Left cardiac atrium (tissue), 4 donors: ENCODE measurements at regions not wholly inside any gene's neighbourhood (a gene's known extent, or its start where the extent isn't known, plus 50 kb on each side); places are given as distances from the start of the nearest gene placed in this dataset.

Source experiments
- ATAC-seq, 2 donors: fragments of 200-7000 bp; cut with Tn5 transposase; one replicate each; pipeline ENCODE4 v1.9.1; 2020; ENCODE audit warnings: mild to moderate bottlenecking in 2 of 2, moderate library complexity in 2 of 2
- DNase-seq: peaks from one replicate; pipeline ENCODE4 v3.0.0-alpha.2; 2020
- intact Hi-C, 2 donors: fragments of 100-400 bp; cut with DNase I; formaldehyde crosslinking; loops; one replicate each; pipeline versions ENCODE4 v1.14.1 to v1.15.1; 2022 to 2023
- donor health status: DM: no; HTN: yes; CAD: no.
- donor health status: DM: no; HTN: yes; CAD: no; lungs with severe emphysema.
- donor health status: DM: yes; HTN: yes; CAD: no.
- donor health status: Dilated cardiomyopathy.

DNA sequence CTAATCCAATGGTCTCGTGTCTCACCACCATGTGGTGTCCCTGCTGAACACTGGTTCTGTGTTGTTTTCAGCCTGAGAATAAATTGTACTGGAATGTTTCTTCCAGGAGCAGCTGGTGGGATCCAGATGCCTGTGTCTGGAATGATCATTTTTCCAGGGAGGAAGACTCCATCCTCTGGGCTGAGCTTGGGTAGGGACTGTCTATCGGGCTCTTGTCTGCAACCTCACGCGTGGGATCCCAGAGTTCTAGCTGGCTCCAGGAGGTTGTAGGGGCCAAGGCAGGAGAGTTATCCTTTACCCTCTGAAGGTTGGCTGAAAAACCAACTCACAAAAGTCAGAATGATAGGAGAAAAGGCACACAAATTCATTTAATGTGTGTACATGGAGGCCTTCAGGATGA lies 144.1 kb upstream of the B3GAT1 start:
- DNase-seq, result no peak
- ATAC-seq, result no peak
- intact Hi-C loops, result no loop called here

GRCh38 chr11:134555510-134555909 lies 143.5 kb upstream of the B3GAT1 start:
- no peak for DNase-seq
- no peak for ATAC-seq
- intact Hi-C loops, result no loop called here

DNA sequence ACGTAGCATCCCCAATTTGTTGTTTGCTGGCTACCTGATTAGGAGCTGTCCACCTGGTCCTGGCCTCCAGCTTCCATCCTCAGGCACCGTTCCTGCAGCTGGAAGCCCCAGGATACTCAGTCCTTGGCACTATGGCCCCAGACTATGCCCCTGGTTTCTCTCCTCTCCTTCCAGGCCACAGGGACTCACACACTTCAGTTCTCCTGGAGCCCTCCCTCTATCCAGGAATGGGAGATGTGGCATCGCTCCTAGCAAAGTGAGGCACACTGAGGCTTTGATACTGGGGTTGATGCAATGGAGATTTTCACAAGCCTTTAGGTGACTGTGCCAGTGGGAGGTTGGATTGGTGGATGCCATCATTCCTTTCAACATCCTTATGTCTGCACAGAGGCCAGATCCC lies 142.8 kb upstream of the B3GAT1 start:
- intact Hi-C loops, result no loop called here
- no peak for ATAC-seq
- DNase-seq, result no peak

- DNase-seq (no peak), ATAC-seq (no peak)
- intact Hi-C loops, result no loop called here
Measured at GRCh38 chr11:134554106-134554505, 142.1 kb upstream of the B3GAT1 start.

DNA sequence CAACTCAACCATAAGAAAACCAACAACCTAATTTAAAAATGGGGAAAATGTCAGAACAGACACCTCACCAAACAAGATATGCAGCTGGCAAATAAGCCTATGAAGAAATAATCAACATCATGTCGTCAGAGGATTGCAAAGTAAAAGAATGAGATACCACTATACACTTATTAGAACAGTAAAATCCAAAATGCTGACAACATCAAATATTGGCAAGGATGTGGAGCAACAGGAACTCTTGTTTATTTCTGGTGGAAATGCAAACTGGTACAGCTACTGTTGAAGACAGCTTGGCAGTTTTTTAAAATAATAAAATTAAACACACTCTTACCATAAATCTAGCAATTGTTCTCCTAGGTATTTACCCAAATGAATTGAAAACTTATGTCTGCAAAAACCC lies 140.7 kb upstream of the B3GAT1 start:
- ATAC-seq (no peak), DNase-seq (no peak)
- intact Hi-C loops, result no loop called here

GRCh38 chr11:134545521-134545920 lies 133.5 kb upstream of the B3GAT1 start:
- intact Hi-C loops, result no loop called here
- no peak for ATAC-seq
- no peak for DNase-seq

DNA sequence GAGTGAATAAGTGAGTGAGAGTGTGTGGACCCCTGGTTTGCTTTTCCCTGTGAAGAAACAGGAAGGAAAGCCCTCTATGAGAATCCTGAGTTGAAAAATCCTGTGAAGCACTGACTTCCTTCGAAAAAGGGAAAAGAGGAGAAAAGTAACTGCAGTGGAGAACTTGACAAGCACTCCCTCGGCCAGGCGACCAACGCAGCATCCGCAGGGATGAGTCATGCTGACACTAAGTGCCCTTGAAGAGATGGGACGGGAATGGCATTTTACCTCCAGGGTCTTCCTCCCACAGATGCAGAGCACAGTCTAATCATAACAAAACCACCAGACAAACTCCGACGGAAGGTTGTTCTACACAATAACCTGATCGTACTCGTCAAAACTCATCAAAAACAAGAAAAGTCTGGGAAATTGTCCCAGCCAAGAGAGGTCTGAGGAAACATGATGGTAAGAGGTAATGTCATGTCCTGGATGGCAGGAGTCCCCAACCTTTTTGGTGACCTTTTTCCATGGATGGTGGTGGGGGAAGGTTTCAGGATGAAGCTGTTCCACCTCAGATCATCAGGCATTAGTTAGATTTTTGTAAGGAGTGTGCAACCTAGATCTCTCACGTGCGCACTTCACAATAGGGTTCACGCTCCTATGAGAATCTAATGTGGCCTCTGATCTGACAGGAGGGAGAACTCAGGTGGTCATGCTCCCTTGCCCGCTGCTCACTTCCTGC lies 132.2 kb upstream of the B3GAT1 start:
- intact Hi-C loops, result no loop called here
- no peak for ATAC-seq
- DNase-seq, result no peak

DNA sequence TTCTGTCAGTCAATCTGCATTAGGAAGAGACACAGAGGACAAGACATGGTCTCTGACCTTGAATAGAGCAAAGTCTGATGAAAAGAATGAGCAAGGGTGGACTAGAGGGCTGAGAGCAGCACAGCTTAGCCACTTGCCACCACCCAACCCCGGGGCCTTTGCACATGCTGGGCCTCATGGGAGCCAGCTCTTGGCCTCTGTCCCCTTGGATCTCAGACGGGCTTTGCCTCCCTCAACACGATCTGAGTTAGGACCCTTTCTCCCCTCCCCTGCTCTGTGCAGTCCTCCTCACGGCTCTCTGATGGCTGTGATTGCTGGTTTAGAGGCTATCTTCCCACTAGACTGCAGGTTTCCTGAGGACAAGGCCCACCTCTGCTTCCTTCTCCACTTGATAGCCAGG lies 131.6 kb upstream of the B3GAT1 start:
- intact Hi-C loops, result no loop called here
- ATAC-seq, result no peak
- DNase-seq, result no peak

DNA sequence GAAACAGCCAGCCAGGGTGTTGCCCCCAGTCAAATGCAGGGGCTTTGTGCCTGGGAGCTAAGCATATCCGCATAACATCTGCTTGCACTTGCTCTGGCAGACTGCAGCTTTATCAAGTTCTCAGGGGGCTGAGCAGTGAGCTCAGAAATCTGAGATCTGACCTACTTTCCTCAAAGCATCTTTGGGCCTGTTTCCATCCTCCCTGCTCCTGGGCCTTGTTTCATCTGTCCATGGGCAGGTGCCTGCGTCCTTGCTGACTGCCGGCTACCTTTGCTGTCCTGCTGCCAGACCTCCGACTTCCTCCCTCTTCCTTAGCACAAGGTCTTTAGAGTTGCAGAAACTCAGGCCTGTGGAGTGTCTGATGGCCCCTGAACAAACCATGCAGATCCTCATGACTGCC lies 131.2 kb upstream of the B3GAT1 start:
- ATAC-seq, result no peak
- DNase-seq, result no peak
- intact Hi-C loops, result no loop called here

- ATAC-seq, result no peak
- intact Hi-C loops, result no loop called here
- no peak for DNase-seq
Measured at GRCh38 chr11:134542401-134543165, 130.5 kb upstream of the B3GAT1 start.

- intact Hi-C loops, result no loop called here
- no peak for ATAC-seq
- no peak for DNase-seq
Measured at GRCh38 chr11:134541951-134542350, 129.9 kb upstream of the B3GAT1 start.

DNA sequence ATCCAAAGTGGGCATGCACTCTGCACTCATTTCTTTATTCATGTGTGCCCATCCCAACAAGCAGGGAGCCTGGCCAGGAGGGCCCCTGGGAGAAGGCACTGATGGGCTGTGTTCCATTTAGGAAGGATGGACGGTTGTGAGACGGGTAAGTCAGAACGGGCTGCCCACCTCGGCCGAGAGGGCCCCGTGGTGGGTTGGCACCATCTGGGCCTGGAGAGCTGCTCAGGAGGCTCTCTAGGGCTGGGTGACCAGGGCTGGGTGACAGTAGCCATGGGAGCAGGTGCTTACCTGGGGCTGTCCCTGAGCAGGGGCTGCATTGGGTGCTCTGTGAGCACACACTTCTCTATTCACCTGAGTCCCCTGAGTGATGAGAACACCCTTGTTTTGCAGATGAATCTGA lies 129.3 kb upstream of the B3GAT1 start:
- DNase-seq (no peak), ATAC-seq (no peak)
- intact Hi-C loops, result no loop called here

- ATAC-seq, result no peak
- no peak for DNase-seq
- intact Hi-C loops, result no loop called here
Measured at GRCh38 chr11:134539285-134539684, 127.2 kb upstream of the B3GAT1 start.

DNA sequence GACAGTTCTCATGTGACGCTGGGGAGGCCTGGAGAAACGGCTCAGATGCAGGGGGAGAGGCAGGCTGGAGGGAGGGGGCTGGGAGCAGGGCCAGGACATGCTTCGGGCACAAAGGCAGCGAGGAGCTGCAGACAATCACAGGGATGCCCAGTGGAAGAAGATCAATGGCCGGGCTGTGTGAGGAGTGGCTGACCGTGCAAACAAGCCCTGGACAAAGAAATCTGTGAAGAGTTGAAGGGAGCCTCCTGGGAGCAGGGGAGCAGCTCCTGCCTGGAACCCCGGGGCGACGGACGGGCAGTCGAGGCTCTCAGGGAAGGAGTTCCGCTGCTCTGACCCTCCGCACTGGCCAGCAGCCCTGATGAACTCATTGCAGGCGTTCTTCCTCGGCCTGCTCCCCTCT lies 126.7 kb upstream of the B3GAT1 start:
- no peak for ATAC-seq
- no peak for DNase-seq
- intact Hi-C loops, result no loop called here

- intact Hi-C loops, result no loop called here
- ATAC-seq (no peak), DNase-seq (no peak)
Measured at GRCh38 chr11:134537941-134538340, 125.9 kb upstream of the B3GAT1 start.

GRCh38 chr11:134537296-134537695 lies 125.3 kb upstream of the B3GAT1 start:
- DNase-seq (no peak), ATAC-seq (no peak)
- intact Hi-C loops, result no loop called here

GRCh38 chr11:134536677-134537076 lies 124.6 kb upstream of the B3GAT1 start:
- intact Hi-C loops, result no loop called here
- DNase-seq, result no peak
- no peak for ATAC-seq

GRCh38 chr11:134536219-134536618 lies 124.2 kb upstream of the B3GAT1 start:
- intact Hi-C loops, result no loop called here
- DNase-seq (no peak), ATAC-seq (no peak)

- intact Hi-C loops, result no loop called here
Measured at GRCh38 chr11:134535029-134536025, 123.3 kb upstream of the B3GAT1 start.

GRCh38 chr11:134533511-134533910 lies 121.5 kb upstream of the B3GAT1 start:
- intact Hi-C loops, result no loop called here
- ATAC-seq, result no peak
- DNase-seq, result no peak

More at GRCh38 chr11:134535029-134536025, 123.3 kb upstream of the B3GAT1 start:
- DNase-seq (no peak), ATAC-seq (no peak)
